Adipose tissue (tissue), 3 donors: ENCODE measurements at regions not wholly inside any gene's neighbourhood (a gene's known extent, or its start where the extent isn't known, plus 50 kb on each side); places are given as distances from the start of the nearest gene placed in this dataset.
"Not testable (repeated sequence)": the region's sequence is repeated elsewhere in the genome, so short reads cannot be mapped to it uniquely, and the experiment has no call there.

Experiments
- H3K27ac ChIP-seq: one replicate; pipeline ENCODE4 v1.5.1; 2013; ENCODE audit warnings: low read depth, low read length
- WGBS, 3 donors: extraction: QIAGEN DNeasy Blood & Tissue Kit; methylation state at CpG; one replicate each; pipeline ENCODE4 v1.1.7; 2013; 5-methylcytosine and 5-hydroxymethylcytosine counted together
- donor health status: healthy with polysubstance abuse.
- donor health status: Bipolar disorder and iron deficiency.
- donor health status: healthy.

DNA sequence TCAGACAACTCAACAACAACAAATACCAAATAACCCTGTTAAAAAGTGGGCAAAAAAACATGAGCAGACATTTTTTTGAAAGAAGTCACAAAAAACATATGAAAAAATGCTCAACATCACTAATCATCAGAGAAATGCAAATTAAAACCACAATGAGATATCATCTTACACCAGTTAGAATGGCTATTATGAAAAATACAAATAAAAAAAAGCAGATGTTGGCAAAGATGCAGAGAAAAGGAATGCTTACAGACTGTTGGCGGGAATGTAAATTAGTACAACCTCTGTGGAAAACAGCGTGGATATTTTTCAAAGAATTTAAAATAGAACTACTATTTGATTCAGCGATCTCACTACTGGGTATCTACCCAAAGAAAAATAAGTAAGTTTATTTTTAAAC is 114.0 kb downstream of the SLC38A4 start:
- 63 to 70% (median 70%) methylated on average over 3 of the region's 3 CpGs for WGBS, 3 donors
- H3K27ac ChIP-seq: no peak overlapping the region

DNA sequence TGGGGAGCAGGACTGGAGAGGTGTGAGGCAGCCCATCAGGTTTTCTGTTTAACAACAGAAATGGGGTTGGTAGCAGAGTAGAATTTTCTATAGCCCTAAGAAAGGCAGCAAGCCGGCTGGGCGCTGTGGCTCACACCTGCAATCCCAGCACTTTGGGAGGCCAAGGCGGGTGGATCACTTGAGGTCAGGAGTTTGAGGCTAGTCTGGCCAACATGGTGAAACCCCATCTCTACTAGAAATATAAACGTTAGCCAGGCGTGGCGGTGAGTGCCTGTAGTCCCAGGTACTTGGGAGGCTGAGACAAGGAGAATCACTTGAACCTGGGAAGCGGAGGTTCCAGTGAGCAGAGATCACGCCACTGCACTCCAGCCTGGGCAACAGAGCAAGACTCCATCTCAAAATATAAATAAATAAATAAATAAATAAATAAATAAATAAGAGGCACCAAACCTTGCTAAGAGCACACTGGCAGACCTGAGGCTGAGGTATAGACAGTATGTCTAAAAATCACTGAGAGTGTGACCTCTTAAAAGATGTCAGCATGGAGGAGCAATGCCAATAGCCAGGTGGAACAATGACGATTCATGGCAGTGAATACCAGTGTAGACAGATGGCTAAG is 115.6 kb downstream of the SLC38A4 start:
- WGBS, 3 donors: 95 to 97% (median 96%) methylated on average over 9 of the region's 9 CpGs
- H3K27ac ChIP-seq: no peak overlapping the region

DNA sequence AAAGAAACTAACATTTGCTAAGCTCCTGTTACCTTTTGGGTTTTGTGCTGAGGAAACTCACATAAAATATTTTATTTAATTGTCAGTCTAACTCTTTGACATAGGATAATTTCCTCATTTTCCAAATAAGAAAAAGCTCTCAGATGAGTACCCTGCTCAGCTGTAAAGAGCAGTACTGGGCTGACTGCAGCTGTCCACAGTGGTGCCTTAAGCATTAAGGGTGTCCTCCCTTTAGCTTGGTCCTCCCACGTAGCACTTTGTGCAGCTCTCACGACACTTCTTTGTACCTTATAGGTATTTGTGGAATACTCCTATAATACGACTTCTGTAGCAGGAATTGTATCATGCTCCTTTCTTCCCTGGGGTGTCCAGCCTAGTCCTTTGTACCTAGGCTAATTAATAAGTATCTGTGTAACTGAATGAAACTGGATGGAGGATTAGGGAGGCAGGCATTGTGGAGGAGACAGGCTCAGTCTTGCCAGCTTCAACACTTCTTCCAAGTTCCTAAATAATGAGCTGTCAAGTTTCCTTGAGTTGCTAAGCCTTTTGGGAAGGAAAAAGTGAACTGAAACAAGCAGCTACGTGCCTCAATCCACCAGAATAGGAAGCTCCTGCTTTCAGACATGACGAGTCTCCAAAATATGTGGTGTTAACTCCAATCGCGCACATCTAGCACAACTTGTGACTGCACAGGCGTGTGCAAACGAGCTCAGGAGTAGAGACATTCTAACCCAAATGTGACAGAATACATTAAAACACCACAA is 123.0 kb downstream of the SLC38A4 start:
- no peak overlapping the region for H3K27ac ChIP-seq
- 61 to 87% (median 65%) methylated on average over 9 of the region's 9 CpGs for WGBS, 3 donors

DNA sequence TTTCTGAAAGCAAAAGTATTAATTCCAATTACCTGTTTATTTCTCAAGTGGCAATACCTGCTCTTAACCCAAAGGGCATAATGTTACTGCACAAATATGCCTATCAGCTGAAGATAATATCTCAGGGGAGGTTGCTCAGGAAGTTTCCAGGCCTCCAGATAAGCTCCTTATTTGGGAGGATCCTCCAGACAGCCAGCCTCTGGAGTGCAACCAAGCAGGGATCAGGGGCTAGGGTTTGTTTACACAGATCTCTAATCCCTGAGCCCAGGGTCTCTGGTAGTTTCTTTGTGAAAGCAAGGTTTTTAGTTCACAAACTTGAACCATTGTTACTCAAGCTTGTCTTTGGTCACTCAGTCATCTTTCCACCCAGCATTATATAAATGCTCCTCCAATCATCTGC is 124.4 kb downstream of the SLC38A4 start:
- no peak overlapping the region for H3K27ac ChIP-seq

DNA sequence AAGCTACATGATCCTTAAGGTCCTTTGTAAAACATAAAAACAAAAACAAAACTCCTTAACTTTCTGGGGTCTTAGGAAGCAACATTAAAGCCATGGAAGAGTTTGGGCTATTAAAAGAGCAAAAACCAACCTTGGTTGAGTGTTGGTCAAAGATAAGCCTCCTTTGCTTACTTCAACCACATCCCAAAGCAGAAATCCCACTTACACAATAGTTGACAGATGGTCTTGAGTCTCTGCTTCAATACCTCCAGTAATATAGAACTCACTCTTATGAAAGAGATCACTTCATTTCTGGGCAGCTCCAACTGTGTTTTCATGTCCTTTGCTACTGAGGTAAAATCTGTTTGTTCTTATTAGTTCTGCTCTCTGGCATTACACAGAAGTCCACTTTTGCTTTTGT is 125.8 kb downstream of the SLC38A4 start:
- no peak overlapping the region for H3K27ac ChIP-seq

- H3K27ac ChIP-seq: no peak overlapping the region
Observed at GRCh38 chr12:46698003-46698402, 127.8 kb downstream of the SLC38A4 start.

- H3K27ac ChIP-seq: no peak overlapping the region
- 60 to 67% (median 66%) methylated on average over 2 of the region's 2 CpGs for WGBS, 3 donors
Observed at GRCh38 chr12:46693518-46693917, 132.3 kb downstream of the SLC38A4 start.

GRCh38 chr12:46693034-46693433 is 132.8 kb downstream of the SLC38A4 start:
- 81 to 82% (median 81%) methylated on average over 4 of the region's 4 CpGs for WGBS, 3 donors

GRCh38 chr12:46692606-46693005 is 133.2 kb downstream of the SLC38A4 start:
- 86 to 87% (median 86%) methylated on average over 3 of the region's 3 CpGs for WGBS, 3 donors
- no peak overlapping the region for H3K27ac ChIP-seq

More at GRCh38 chr12:46693034-46693433, 132.8 kb downstream of the SLC38A4 start:
- H3K27ac ChIP-seq: no peak overlapping the region

DNA sequence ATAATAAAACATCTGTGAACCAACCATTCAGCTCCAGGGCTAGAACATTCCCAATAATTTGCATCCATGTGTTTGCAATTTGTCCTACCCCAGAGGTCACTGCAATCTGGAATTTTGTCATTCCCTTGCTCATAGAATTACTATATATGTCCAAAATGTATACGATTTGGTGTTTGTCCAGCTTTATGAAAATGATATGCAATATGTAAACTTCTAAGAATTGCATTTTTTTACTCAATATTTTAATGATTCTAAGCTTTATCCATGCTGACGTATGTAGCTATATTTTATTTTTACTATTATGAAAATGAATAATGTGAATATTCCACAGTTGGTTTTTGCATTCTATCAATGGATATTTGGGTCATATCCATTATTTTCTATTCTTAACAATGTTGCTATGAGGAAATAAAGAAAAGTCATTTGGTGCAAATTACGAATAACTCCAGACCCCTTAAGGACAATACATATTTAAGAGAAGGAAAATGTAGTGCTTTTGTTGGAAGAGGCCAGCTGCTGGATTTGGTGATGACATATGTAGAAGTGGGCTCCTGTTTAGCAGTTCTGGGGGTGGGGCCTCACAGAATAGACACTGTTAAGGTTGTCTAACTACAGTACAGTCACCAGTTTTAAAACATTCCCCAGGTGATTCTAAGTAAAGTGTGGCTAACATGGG is 139.4 kb downstream of the SLC38A4 start:
- 86 to 90% (median 89%) methylated on average over 3 of the region's 3 CpGs for WGBS, 3 donors
- no peak overlapping the region for H3K27ac ChIP-seq

- H3K27ac ChIP-seq: not testable (repeated sequence)
- WGBS, 3 donors: 93 to 98% (median 98%) methylated on average over 3 of the region's 3 CpGs
Observed at GRCh38 chr12:46684243-46684642, 141.6 kb downstream of the SLC38A4 start.

GRCh38 chr12:46682148-46682547 is 143.6 kb downstream of the SLC38A4 start:
- H3K27ac ChIP-seq: no peak overlapping the region
- WGBS, 3 donors: 91 to 96% (median 92%) methylated on average over 1 of the region's 1 CpG

DNA sequence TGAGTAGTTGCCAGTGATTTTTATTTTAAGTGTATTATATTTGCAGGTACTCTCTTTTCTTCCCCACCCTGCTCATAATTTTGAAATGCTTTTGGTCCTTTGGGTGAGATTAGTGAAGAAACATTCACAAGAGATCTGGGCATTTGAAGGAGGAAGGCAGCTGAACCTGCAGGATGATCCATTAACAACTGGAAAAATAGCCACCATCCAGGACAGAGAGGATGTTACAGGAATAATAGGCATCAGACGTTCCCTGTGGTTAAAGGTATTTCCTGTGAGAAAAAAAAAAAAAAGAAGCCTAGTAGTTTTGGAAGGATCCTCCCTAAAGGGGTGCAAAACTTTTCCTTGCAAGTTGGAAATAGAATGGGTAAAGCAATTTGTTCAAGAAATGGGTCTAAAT is 145.3 kb downstream of the SLC38A4 start:
- no peak overlapping the region for H3K27ac ChIP-seq
- 9 to 36% (median 15%) methylated on average over 1 of the region's 1 CpG for WGBS, 3 donors

DNA sequence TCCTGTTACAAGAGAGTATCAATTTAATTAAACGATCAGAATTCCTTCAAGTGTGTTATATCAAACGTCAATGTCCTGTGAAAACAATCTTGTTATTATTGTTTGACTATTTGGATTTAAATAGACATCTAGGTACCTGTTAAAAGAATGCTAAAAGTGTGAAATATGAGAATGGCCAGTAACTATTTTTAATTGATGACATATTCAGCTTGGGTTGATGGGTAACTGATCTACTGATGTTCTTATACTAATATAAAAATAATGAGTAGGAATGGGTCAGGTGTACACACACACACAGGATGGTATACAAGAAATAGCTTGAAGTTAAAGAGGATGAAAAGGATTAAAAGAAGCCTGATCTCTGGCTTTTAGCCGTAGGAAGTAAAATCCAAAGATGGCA is 146.0 kb downstream of the SLC38A4 start:
- WGBS, 3 donors: 43 to 55% (median 53%) methylated on average over 3 of the region's 3 CpGs
- H3K27ac ChIP-seq: no peak overlapping the region

DNA sequence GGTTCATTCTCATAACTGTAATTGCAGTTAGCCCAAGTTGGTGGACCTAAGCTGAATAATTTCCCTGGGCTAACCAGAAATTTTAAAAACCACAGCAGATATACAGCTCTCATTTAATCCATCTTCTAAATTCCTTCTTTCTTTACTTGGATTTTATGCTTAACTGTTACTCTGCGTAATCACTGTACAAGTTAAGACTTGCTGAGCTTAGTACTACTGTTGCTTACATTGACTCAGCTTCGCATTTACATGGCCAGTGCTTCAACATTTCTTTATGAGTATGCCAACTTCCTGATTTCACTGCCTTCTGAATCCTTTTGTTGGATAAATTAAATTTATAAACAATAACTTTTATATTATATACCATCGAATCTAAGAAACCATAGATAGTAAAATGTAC is 147.4 kb downstream of the SLC38A4 start:
- 88 to 93% (median 91%) methylated on average over 3 of the region's 3 CpGs for WGBS, 3 donors
- H3K27ac ChIP-seq: no peak overlapping the region

DNA sequence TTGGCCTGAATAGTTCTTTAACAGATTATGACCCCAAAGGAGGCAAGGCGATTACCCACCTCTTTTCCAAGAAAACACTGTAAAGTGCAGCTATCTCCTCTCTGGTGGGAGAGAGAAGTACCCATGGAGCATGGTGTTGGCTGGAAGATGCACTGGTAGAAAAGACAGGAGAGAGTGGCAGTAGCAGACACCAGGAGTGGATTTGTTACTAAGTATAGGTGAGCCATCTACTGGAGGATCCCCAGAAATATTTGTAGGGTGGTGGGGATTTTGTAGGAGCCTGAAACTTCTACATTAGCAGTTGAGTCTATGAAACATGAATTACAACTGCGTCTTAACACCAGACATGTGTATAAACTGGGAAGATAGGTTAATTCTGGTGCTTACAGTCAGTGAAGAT is 148.0 kb downstream of the SLC38A4 start:
- WGBS, 3 donors: 95 to 96% (median 95%) methylated on average over 2 of the region's 2 CpGs
- H3K27ac ChIP-seq: no peak overlapping the region

GRCh38 chr12:46676797-46677520 is 148.8 kb downstream of the SLC38A4 start:
- WGBS, 3 donors: 92 to 93% (median 92%) methylated on average over 7 of the region's 7 CpGs
- H3K27ac ChIP-seq: no peak overlapping the region

- no peak overlapping the region for H3K27ac ChIP-seq
- 49 to 87% (median 86%) methylated on average over 1 of the region's 1 CpG for WGBS, 3 donors
Observed at GRCh38 chr12:46676396-46676795, 149.4 kb downstream of the SLC38A4 start.

- WGBS, 3 donors: 52 to 63% (median 62%) methylated on average over 11 of the region's 11 CpGs
Observed at GRCh38 chr12:46675736-46676135, 150.1 kb downstream of the SLC38A4 start.

More at GRCh38 chr12:46675736-46676135, 150.1 kb downstream of the SLC38A4 start:
- no peak overlapping the region for H3K27ac ChIP-seq
